Hematopoietic multipotent progenitor cell treated with erythropoietin and hydrocortisone succinate and interleukin-3 and kit ligand, for 17 days (in vitro differentiated cells): ENCODE measurements at regions not wholly inside any gene's neighbourhood (a gene's known extent, or its start where the extent isn't known, plus 50 kb on each side); places are given as distances from the start of the nearest gene placed in this dataset.

Experiments used
- DNase-seq: peaks from one replicate; pipeline ENCODE4 v3.0.0-alpha.2; 2015; ENCODE audit warnings: low spot score

DNA sequence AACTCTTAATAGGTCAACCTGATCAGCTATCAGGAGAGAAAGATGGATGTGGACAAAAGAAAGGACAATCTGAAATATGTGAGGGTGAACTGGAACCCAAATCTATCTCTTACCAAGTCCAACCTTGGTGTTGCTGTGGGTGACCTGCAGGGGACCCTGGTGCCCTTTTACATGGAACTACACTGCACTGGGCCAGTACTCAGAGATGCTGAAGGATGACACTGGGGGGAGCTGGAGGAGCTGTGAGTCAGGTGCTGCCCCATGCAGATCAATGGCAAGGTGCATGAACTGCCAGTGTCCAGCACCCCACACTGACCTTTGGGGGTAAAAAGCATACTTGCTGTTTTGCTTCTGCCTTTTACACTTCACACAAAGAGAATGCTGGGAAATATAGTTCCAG is 55.6 kb upstream of the TBC1D5 start:
- no peak for DNase-seq

DNA sequence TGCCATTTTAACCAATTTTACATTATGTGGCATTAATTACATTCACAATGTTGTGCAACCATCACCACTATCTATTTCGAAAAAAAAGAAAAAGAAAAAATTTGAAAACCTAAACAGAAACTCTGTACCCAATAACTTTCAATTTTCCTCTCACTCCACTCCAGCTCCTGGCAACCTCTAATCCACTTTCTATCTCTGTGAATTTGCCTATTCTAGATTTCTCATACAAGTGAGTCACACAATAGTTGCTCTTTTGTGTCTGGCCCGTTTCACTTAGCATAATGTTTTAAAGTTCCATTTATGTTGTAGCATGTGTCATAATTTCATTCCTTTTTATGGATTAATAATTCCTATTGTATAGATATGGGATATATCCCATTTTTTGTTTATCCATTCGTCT is 53.3 kb upstream of the TBC1D5 start:
- DNase-seq, result no peak

DNA sequence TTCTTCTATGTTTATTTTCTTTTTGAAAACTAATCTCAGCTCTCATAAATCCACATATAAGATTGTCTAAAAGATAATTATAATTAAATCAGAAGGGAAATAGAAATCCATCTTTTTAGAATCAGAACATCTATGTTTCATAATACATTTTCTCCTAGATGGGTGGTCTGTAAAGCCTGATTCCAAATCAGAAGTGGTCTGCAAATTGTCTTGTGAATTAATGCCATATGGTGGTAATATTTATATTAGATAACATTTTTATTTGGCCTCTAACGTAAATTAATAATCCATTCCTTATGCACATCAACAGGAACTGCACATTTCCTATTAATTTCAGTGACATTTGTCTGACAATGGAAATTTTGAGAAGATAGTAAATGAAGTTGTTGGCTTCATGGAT is 52.8 kb upstream of the TBC1D5 start:
- no peak for DNase-seq

DNA sequence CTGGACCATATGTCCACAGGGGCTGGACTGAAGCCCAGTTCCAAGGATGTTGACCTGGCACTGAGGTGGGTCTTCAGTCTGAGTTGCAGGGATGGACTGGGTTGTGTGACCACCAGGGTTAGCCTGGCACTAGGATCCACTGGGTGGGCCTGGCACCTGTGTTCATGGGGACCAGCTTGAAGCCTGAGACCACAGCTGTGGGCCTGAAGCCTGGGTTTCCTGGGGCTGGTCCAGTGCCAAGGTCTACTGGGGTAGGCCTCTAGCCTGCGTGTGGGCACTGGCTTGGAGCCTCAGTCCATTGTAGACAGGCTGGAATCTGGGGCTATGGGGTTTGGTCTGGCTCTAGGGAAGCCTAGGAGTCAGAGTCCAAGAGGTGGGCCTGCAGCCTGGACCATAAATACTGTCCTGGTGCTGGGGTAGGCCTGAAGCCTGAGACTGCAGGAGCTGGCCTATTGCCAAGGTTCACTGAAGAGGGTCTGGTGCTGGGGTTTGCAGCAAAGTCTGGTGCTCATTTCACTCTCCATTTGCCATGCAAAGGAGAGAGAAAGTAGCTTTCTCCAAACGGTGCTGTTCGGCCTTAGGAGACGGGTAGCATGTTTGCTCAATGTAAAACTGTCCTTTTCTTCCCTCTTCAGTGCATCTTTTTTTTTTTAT is 51.2 kb upstream of the TBC1D5 start:
- DNase-seq, result no peak
